ENCODE measurements at regions not wholly inside any gene's neighbourhood (a gene's known extent, or its start where the extent isn't known, plus 50 kb on each side); places are given as distances from the start of the nearest gene placed in this dataset.

DNA sequence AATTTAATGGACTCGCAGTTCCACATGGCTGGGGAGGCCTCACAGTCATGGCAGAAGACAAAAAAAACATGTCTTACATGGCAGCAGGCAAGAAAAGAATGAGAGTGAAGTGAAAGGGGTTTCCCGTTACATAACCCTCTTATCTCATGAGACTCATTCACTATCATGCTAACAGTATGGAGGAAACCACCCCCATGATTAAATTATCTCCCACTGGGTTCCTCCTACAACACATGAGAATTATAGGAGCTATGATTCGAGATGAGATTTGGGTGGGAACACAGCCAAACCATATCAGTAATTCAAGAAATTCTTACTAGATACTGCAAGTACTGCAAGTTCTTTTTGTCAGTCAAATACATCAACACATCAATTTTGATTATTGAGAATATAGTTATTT lies 311.4 kb upstream of the SLITRK3 start:
- no peak for TF ChIP-seq POLR2A (IDR thresholded peaks at IDR 0.05)
- TF ChIP-seq, protein P1, sequence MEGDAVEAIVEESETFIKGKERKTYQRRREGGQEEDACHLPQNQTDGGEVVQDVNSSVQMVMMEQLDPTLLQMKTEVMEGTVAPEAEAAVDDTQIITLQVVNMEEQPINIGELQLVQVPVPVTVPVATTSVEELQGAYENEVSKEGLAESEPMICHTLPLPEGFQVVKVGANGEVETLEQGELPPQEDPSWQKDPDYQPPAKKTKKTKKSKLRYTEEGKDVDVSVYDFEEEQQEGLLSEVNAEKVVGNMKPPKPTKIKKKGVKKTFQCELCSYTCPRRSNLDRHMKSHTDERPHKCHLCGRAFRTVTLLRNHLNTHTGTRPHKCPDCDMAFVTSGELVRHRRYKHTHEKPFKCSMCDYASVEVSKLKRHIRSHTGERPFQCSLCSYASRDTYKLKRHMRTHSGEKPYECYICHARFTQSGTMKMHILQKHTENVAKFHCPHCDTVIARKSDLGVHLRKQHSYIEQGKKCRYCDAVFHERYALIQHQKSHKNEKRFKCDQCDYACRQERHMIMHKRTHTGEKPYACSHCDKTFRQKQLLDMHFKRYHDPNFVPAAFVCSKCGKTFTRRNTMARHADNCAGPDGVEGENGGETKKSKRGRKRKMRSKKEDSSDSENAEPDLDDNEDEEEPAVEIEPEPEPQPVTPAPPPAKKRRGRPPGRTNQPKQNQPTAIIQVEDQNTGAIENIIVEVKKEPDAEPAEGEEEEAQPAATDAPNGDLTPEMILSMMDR (IDR thresholded peaks at IDR 0.05), result no peak

Measured in prostate gland (tissue), 2 donors.